Smooth muscle cell (in vitro differentiated cells): ENCODE measurements at regions not wholly inside any gene's neighbourhood (a gene's known extent, or its start where the extent isn't known, plus 50 kb on each side); places are given as distances from the start of the nearest gene placed in this dataset.
A peak's percentile ranks its signal among the peaks of the same experiment; 100 is the strongest.

ENCODE experiments used
- DNase-seq: peaks from one replicate; lab custom pipeline; 2025; ENCODE audit not compliant: unreplicated experiment; lab: John Stamatoyannopoulos, UW
- H2AFZ ChIP-seq: fragments of 200-600 bp; sonication (generic); 2 replicates; pipeline ENCODE4 v1.6.0; 2016; ENCODE audit warnings: antibody characterized with exemption, low read depth, mild to moderate bottlenecking
- H3F3A ChIP-seq: fragments of 200-600 bp; sonication (generic); 2 replicates; pipeline ENCODE4 v1.6.0; 2017; ENCODE audit warnings: antibody characterized with exemption, low read depth
- H3K27ac ChIP-seq: fragments of 200-600 bp; sonication (generic); 2 replicates; pipeline ENCODE4 v1.5.1; 2016; ENCODE audit warnings: low read depth, mild to moderate bottlenecking
- H3K27me3 ChIP-seq: fragments of 200-600 bp; sonication (generic); 2 replicates; pipeline ENCODE4 v1.6.1; 2016; ENCODE audit warnings: low read depth, mild to moderate bottlenecking
- H3K36me3 ChIP-seq: fragments of 200-600 bp; sonication (generic); 2 replicates; pipeline ENCODE4 v1.5.1; 2016; ENCODE audit warnings: low read depth
- H3K4me1 ChIP-seq: fragments of 200-600 bp; sonication (generic); 2 replicates; pipeline ENCODE4 v1.5.1; 2016; ENCODE audit warnings: low read depth
- H3K4me2 ChIP-seq: fragments of 200-600 bp; sonication (generic); 2 replicates; pipeline ENCODE4 v1.6.0; 2016; ENCODE audit warnings: mild to moderate bottlenecking
- H3K4me3 ChIP-seq: fragments of 200-600 bp; sonication (generic); 2 replicates; pipeline ENCODE4 v1.5.1; 2016; ENCODE audit warnings: mild to moderate bottlenecking
- H3K79me2 ChIP-seq: fragments of 200-600 bp; sonication (generic); 2 replicates; pipeline ENCODE4 v1.6.0; 2016; ENCODE audit warnings: low read depth, mild to moderate bottlenecking
- H3K9ac ChIP-seq: fragments of 200-600 bp; sonication (generic); 2 replicates; pipeline ENCODE4 v1.6.0; 2016; ENCODE audit warnings: low read depth
- H3K9me3 ChIP-seq: fragments of 200-600 bp; sonication (generic); replicated peaks from 2 replicates; pipeline ENCODE4 v1.5.1; 2016; ENCODE audit warnings: low read depth
- H4K20me1 ChIP-seq: fragments of 200-600 bp; sonication (generic); 2 replicates; pipeline ENCODE4 v1.6.0; 2016; ENCODE audit warnings: low read depth
- CTCF ChIP-seq: fragments of 200-600 bp; sonication (generic); IDR thresholded peaks from 2 replicates; pipeline ENCODE4 v1.5.1; 2017; ENCODE audit warnings: borderline replicate concordance, mild to moderate bottlenecking, antibody characterized with exemption; ENCODE audit not compliant: insufficient read depth, poor library complexity, severe bottlenecking
- WGBS: methylation state at CpG from one replicate; pipeline ENCODE4 v1.1.7; 2016; ENCODE audit warnings: low lambda C conversion rate; 5-methylcytosine and 5-hydroxymethylcytosine counted together

GRCh38 chr6:8238773-8239683 lies 136.7 kb upstream of the EEF1E1 start:
- H3K9me3 ChIP-seq, result no peaks in the 10 kb centered on the region
- peaks cover 12% of the 10 kb centered on the region for H3K4me1 ChIP-seq
- H2AFZ ChIP-seq, result peak overlapping the region; percentile 30
- WGBS, result 84% methylated on average over 10 of the region's 10 CpGs
- no peak for DNase-seq
- no peaks in the 10 kb centered on the region for H3K79me2 ChIP-seq
- no peak overlapping the region for H3K9ac ChIP-seq
- no peaks in the 10 kb centered on the region for H3K27me3 ChIP-seq
- H3K27ac ChIP-seq, result no peak overlapping the region
- no peak for TF ChIP-seq CTCF
- no peaks in the 10 kb centered on the region for H3K36me3 ChIP-seq
- no peak overlapping the region for H3K4me3 ChIP-seq
- no peak overlapping the region for H3K4me2 ChIP-seq
- H4K20me1 ChIP-seq, result no peaks in the 10 kb centered on the region
- H3F3A ChIP-seq, result no peaks in the 10 kb centered on the region

- peaks cover under 1% of the 10 kb centered on the region for H3K4me1 ChIP-seq
- H3K27me3 ChIP-seq, result no peaks in the 10 kb centered on the region
- DNase-seq, result no peak
- no peak overlapping the region for H3K9ac ChIP-seq
- H3F3A ChIP-seq, result no peaks in the 10 kb centered on the region
- 77% methylated on average over 3 of the region's 3 CpGs for WGBS
- no peak overlapping the region for H3K4me2 ChIP-seq
- no peak overlapping the region for H3K4me3 ChIP-seq
- H3K27ac ChIP-seq, result no peak overlapping the region
- H2AFZ ChIP-seq, result no peak overlapping the region
- no peaks in the 10 kb centered on the region for H3K9me3 ChIP-seq
- no peaks in the 10 kb centered on the region for H3K36me3 ChIP-seq
- H3K79me2 ChIP-seq, result no peaks in the 10 kb centered on the region
- no peak for TF ChIP-seq CTCF
- H4K20me1 ChIP-seq, result no peaks in the 10 kb centered on the region
Measured at GRCh38 chr6:8237668-8238067, 135.3 kb upstream of the EEF1E1 start.

GRCh38 chr6:8236956-8237355 lies 134.6 kb upstream of the EEF1E1 start:
- Histone ChIP-seq H4K20me1 (no peaks in the 10 kb centered on the region), H3K9ac (no peak overlapping the region), H3K4me2 (no peak overlapping the region), H3K27ac (no peak overlapping the region), H3K27me3 (no peaks in the 10 kb centered on the region), H2AFZ (no peak overlapping the region), H3F3A (no peaks in the 10 kb centered on the region), H3K4me3 (no peak overlapping the region), H3K79me2 (no peaks in the 10 kb centered on the region), H3K9me3 (no peaks in the 10 kb centered on the region), H3K4me1 (no peaks in the 10 kb centered on the region), H3K36me3 (no peaks in the 10 kb centered on the region)
- TF ChIP-seq CTCF, result no peak
- no peak for DNase-seq
- 73% methylated on average over 4 of the region's 4 CpGs for WGBS

GRCh38 chr6:8234321-8234720 lies 132.0 kb upstream of the EEF1E1 start:
- H3K9ac ChIP-seq, result no peak overlapping the region
- no peaks in the 10 kb centered on the region for H3K4me1 ChIP-seq
- H3K79me2 ChIP-seq, result no peaks in the 10 kb centered on the region
- WGBS, result 55% methylated on average over 7 of the region's 7 CpGs
- H2AFZ ChIP-seq, result no peak overlapping the region
- DNase-seq, result no peak
- H3K36me3 ChIP-seq, result no peaks in the 10 kb centered on the region
- no peak for TF ChIP-seq CTCF
- H4K20me1 ChIP-seq, result no peaks in the 10 kb centered on the region
- no peaks in the 10 kb centered on the region for H3F3A ChIP-seq
- no peak overlapping the region for H3K4me2 ChIP-seq
- no peak overlapping the region for H3K4me3 ChIP-seq
- no peaks in the 10 kb centered on the region for H3K27me3 ChIP-seq
- no peak overlapping the region for H3K27ac ChIP-seq
- H3K9me3 ChIP-seq, result no peaks in the 10 kb centered on the region
